Endothelial cell of umbilical vein (primary cell): ENCODE measurements at regions not wholly inside any gene's neighbourhood (a gene's known extent, or its start where the extent isn't known, plus 50 kb on each side); places are given as distances from the start of the nearest gene placed in this dataset.

Experiments used
- CTCF ChIP-seq, 2 donors: IDR thresholded peaks; 1 replicate in 1 of 2; 2 replicates in 1 of 2; pipeline ENCODE4 v1.5.1; 2011; ENCODE audit warnings: low read length in 2 of 2, mild to moderate bottlenecking in 2 of 2, moderate library complexity in 2 of 2, control low read depth in 1 of 2, inconsistent platforms in 1 of 2, low read depth in 1 of 2; ENCODE audit not compliant: insufficient read depth in 1 of 2; ENCODE audit errors: extremely low read depth in 1 of 2
- EZH2 ChIP-seq: IDR thresholded peaks from 2 replicates; pipeline ENCODE4 v1.6.1; 2012; ENCODE audit warnings: borderline replicate concordance, low read depth, mild to moderate bottlenecking, moderate library complexity, low read length, inconsistent platforms; ENCODE audit not compliant: severe bottlenecking
- FOS ChIP-seq: IDR thresholded peaks from 2 replicates; pipeline ENCODE4 v1.6.1; 2011; ENCODE audit warnings: mild to moderate bottlenecking, low read length, moderate library complexity, borderline replicate concordance; ENCODE audit not compliant: insufficient read depth
- POLR2A ChIP-seq: IDR thresholded peaks from 2 replicates; pipeline ENCODE4 v1.6.1; 2012; ENCODE audit warnings: low read depth, mild to moderate bottlenecking, control low read depth, low read length
- POLR2AphosphoS5 ChIP-seq: IDR thresholded peaks from 2 replicates; pipeline ENCODE4 v1.6.1; 2012; ENCODE audit warnings: low read depth, mild to moderate bottlenecking, control low read depth, low read length, moderate library complexity; ENCODE audit not compliant: insufficient read depth

GRCh38 chr2:153169609-153170008 lies 309.0 kb downstream of the RPRM start:
- TF ChIP-seq CTCF (IDR thresholded peaks at IDR 0.05; ENCODE audit: extremely low read depth in 1 of 2, insufficient read depth in 1 of 2, low read depth in 1 of 2, low read length in 2 of 2) (no peak), POLR2A (no peak), EZH2 (no peak), FOS (no peak), POLR2AphosphoS5 (no peak)
